T-helper 1 cell treated with Interleukin-12 subunit alpha and Interleukin-12 subunit beta and Interleukin-4 antibody, amounts not matched to agents 30 μg/mL and 1 μg/mL, for 36 hours (primary cell): ENCODE measurements at regions not wholly inside any gene's neighbourhood (a gene's known extent, or its start where the extent isn't known, plus 50 kb on each side); places are given as distances from the start of the nearest gene placed in this dataset.
"Not testable (repeated sequence)": the region's sequence is repeated elsewhere in the genome, so short reads cannot be mapped to it uniquely, and the experiment has no call there.

ENCODE experiments used
- H3K27ac Mint-ChIP-seq: one replicate; pipeline ENCODE4 v1.8.0; 2021; ENCODE audit warnings: mild to moderate bottlenecking, mixed read lengths
- H3K27me3 Mint-ChIP-seq: one replicate; pipeline ENCODE4 v1.8.0; 2021; ENCODE audit warnings: low read depth, mixed read lengths
- H3K36me3 Mint-ChIP-seq: one replicate; pipeline ENCODE4 v1.8.0; 2021; ENCODE audit warnings: low read depth, mixed read lengths
- H3K4me1 Mint-ChIP-seq: one replicate; pipeline ENCODE4 v1.8.0; 2021; ENCODE audit warnings: low read depth, mixed read lengths
- H3K4me3 Mint-ChIP-seq: one replicate; pipeline ENCODE4 v1.8.0; 2021; ENCODE audit warnings: mild to moderate bottlenecking, moderate library complexity, mixed read lengths
- H3K9me3 Mint-ChIP-seq: one replicate; pipeline ENCODE4 v1.8.0; 2021; ENCODE audit warnings: mixed read lengths

DNA sequence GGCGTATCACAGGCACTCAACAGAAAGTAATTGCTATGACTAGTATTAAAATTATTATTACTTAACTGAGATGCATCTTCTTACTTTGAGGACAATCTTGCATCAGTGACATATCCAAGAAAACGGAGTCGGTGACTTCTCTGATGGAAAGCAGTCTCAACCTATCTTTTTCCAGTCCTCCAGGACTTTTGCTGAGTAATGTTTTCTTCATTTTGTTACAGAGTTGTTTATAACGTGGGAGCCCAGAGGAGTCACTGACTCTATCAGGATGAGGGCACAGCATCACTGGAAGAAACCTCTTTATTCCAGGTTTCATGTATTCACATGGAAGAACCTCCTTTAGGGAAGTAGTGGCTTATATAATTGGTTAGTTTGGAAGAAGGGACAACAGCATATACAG lies 51.5 kb upstream of the MELK start:
- no peak overlapping the region for H3K4me3 Mint-ChIP-seq
- no peaks in the 10 kb centered on the region for H3K36me3 Mint-ChIP-seq
- no peak overlapping the region for H3K27ac Mint-ChIP-seq
- no peaks in the 10 kb centered on the region for H3K4me1 Mint-ChIP-seq
- H3K9me3 Mint-ChIP-seq, result no peaks in the 10 kb centered on the region
- peaks cover 8% of the 10 kb centered on the region for H3K27me3 Mint-ChIP-seq

DNA sequence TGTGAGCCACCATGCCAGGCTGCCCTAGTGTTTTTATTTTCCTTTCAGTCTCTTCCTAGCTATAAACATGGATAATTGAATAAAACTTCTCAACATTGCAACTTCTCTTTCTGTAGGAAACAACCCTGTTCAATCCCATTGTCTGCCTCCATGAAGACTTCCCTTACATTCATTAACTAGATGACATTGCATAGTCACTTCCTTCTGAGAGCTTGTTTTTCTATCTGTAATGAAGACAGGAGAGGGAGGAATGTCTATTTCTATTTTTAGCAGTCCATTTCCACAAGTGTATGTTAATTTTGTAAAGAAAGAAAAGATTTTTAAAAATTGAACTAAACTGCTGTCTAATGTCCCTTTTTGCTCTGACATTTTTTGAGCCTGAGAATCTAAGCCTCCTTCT lies 55.6 kb upstream of the MELK start:
- peaks cover 12% of the 10 kb centered on the region for H3K27me3 Mint-ChIP-seq
- no peaks in the 10 kb centered on the region for H3K4me1 Mint-ChIP-seq
- no peak overlapping the region for H3K4me3 Mint-ChIP-seq
- H3K27ac Mint-ChIP-seq, result no peak overlapping the region
- no peaks in the 10 kb centered on the region for H3K36me3 Mint-ChIP-seq
- no peaks in the 10 kb centered on the region for H3K9me3 Mint-ChIP-seq

DNA sequence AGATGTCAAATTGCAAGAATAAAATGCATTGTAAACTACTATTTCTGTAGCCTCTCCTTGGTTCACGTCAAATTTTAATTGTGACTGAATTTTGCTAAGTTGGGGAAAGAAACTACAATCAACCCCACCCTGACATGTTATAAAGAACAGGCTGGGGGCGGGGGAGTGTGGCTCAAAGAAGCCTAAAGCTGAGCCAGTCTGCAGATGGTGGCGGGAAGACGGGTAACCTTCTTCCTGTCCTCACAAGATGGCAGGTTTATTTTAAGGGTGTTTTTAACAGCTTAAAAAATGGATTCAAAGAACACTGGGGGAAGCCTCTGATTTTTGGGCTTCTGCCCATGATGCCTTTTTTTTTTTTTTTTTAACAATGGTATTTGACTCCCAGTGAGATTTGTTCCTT lies 68.5 kb upstream of the MELK start:
- no peaks in the 10 kb centered on the region for H3K9me3 Mint-ChIP-seq
- peaks cover 15% of the 10 kb centered on the region for H3K4me1 Mint-ChIP-seq
- no peaks in the 10 kb centered on the region for H3K36me3 Mint-ChIP-seq
- no peak overlapping the region for H3K4me3 Mint-ChIP-seq
- no peak overlapping the region for H3K27ac Mint-ChIP-seq
- H3K27me3 Mint-ChIP-seq, result peaks cover 7% of the 10 kb centered on the region

DNA sequence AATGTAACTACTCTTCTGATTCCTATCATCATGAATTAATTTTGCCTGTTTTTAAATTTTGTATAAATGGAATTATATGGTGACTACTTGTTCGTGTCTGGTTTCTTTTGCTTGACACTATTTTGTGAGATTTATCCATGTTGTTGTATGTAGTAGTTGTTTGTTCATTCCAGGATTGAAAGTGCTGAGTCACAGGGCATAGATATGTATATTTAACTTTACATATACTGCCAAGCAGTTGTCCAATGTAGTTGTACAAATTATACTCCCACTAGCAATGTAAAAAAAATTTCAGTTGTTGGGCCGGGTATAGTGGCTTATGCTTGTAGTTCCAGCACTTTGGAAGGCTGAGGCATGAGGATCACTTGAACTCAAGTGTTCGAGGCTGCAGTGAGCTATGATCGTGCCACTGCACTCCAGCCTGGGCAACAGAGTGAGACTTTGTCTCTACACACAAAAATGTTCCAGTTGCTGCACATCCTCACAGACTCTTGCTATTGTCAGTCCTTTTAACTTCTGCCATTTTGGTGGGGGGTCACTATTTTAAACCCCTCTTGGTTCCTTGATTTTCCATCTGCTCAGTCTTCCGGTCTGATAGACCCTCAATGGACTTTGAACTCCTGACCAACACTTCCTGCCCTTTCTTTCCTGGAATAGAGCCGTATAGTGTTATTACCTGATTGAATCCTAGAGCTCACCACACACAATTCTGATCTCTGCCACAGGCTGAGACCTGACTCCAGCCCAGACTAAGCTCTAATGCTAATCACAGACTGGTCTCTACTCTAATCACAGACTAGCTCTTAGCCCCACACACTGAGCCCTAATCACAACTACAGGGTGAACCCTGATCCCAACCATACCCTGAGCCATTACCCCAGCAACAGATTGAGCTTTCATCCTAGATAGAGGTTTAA lies 69.3 kb upstream of the MELK start:
- peaks cover 6% of the 10 kb centered on the region for H3K27me3 Mint-ChIP-seq
- peaks cover 15% of the 10 kb centered on the region for H3K4me1 Mint-ChIP-seq
- H3K27ac Mint-ChIP-seq, result peak overlapping the region; percentile 23
- H3K36me3 Mint-ChIP-seq, result no peaks in the 10 kb centered on the region
- no peak overlapping the region for H3K4me3 Mint-ChIP-seq
- H3K9me3 Mint-ChIP-seq, result no peaks in the 10 kb centered on the region

DNA sequence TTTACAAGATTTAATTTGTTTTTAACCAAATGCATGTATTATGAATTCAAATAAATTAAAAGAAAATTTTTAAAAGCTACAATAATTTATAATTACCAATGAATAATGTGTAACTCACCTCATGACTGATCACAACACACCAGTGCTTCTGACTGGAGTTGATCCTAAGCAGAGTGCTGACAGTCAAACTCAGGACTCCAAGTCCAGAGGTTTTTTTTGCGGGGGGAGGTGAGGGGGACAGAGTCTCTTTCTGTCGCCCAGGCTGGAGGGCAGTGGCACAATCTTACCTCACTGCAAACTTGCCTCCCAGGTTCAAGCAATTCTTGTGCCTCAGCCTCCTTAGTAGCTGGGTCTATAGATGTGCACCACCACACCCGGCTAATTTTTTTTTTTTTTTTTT lies 71.0 kb upstream of the MELK start:
- H3K27me3 Mint-ChIP-seq, result no peaks in the 10 kb centered on the region

GRCh38 chr9:36500931-36501330 lies 71.8 kb upstream of the MELK start:
- H3K27ac Mint-ChIP-seq, H3K36me3 Mint-ChIP-seq, H3K9me3 Mint-ChIP-seq, H3K27me3 Mint-ChIP-seq, H3K4me3 Mint-ChIP-seq: not testable (repeated sequence)
- peaks cover 16% of the 10 kb centered on the region for H3K4me1 Mint-ChIP-seq

More for the DNA sequence above, 71.0 kb upstream of the MELK start:
- Mint-ChIP-seq H3K9me3 (no peaks in the 10 kb centered on the region), H3K4me1 (peaks cover 15% of the 10 kb centered on the region), H3K36me3 (no peaks in the 10 kb centered on the region), H3K4me3 (no peak overlapping the region), H3K27ac (no peak overlapping the region)

DNA sequence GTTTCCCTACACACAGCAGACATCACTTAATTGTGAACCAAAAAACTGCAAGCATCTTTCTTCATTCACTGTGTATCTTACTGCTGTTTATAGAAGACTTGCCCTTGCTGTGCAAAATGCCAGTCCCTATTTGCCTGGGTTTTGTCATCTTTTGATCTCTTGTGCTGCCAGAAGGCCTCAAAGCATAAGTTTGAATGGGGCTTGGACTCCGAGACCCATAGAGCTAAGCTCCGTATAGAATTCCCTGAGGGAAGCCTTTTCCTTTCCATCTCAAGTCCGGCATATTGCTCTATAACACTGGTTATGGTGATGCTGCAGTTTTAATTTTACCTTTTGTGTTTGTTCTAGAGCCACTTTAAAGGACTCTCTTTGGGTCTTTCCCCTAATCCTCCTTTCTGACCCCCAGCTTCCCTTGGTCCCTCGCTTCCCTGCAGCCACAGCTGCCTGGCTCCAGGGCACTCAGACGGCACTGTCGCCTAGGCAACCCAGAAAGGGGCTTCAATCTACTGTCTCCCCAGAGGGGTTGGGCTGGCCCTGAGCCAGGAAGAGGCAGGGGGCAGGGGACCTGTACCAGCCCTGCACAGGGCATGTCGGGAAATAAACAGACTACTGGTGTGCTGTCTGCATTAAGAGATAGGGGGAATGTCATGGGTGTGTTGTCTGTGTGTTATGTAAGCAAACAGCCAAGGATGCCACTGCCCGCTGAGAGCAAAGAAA lies 73.4 kb upstream of the MELK start:
- Mint-ChIP-seq H3K4me3 (no peak overlapping the region), H3K9me3 (no peaks in the 10 kb centered on the region), H3K4me1 (peaks cover 24% of the 10 kb centered on the region), H3K27ac (no peak overlapping the region), H3K27me3 (no peaks in the 10 kb centered on the region), H3K36me3 (no peaks in the 10 kb centered on the region)

GRCh38 chr9:36493564-36493963 lies 79.1 kb upstream of the MELK start:
- not testable (repeated sequence) for H3K36me3 Mint-ChIP-seq, H3K27me3 Mint-ChIP-seq, H3K9me3 Mint-ChIP-seq
- Mint-ChIP-seq H3K4me3 (peak overlapping the region; percentile 65), H3K4me1 (peaks cover 43% of the 10 kb centered on the region), H3K27ac (peak overlapping the region; percentile 81)

DNA sequence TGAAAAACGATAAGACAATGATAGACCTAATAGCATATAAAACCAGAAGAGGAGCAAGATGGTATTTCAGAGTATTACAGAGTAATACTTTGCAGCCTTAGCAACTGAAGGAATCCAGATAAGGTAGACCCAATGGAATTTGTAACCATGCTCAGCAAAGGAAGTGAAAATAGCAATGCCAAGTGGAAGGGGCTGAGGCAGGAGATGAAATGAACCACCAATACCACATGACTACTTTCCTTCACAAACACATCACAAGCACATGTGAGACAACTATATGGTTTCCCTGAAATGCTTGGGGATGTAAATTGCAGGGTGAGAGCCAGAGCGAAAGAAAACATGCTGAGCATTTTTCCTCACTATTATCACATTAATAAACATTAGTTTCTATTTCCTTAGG lies 79.8 kb upstream of the MELK start:
- no peaks in the 10 kb centered on the region for H3K36me3 Mint-ChIP-seq
- peak overlapping the region; percentile 57 for H3K4me3 Mint-ChIP-seq
- no peaks in the 10 kb centered on the region for H3K9me3 Mint-ChIP-seq
- peak overlapping the region; percentile 68 for H3K27ac Mint-ChIP-seq
- no peaks in the 10 kb centered on the region for H3K27me3 Mint-ChIP-seq
- H3K4me1 Mint-ChIP-seq, result peaks cover 47% of the 10 kb centered on the region

DNA sequence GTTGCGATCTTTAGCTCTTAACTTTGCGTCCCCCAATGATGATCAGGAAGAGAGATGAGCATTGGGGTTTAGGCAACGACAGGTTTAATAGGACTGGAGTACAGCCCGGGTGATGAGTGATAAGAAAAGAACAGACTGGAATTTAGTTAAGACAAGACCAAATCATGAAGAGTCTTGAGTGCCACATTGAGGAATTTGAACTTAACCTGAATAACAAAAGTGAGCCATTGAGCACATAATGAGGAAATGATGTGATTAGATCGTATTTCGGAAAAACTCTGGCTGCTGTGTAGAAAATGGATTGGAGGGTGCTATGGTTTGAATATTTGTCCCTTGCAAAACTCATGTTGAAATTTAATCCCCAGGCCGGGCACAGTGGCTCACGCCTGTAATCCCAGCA lies 83.2 kb upstream of the MELK start:
- H3K27me3 Mint-ChIP-seq, result no peaks in the 10 kb centered on the region
- H3K27ac Mint-ChIP-seq, result peak overlapping the region; percentile 34
- peak overlapping the region; percentile 41 for H3K4me3 Mint-ChIP-seq
- H3K4me1 Mint-ChIP-seq, result peaks cover 51% of the 10 kb centered on the region
- no peaks in the 10 kb centered on the region for H3K9me3 Mint-ChIP-seq
- H3K36me3 Mint-ChIP-seq, result peaks cover 6% of the 10 kb centered on the region

- no peaks in the 10 kb centered on the region for H3K9me3 Mint-ChIP-seq
- peak overlapping the region; percentile 99 for H3K27ac Mint-ChIP-seq
- H3K4me1 Mint-ChIP-seq, result peaks cover 48% of the 10 kb centered on the region
- H3K27me3 Mint-ChIP-seq, result no peaks in the 10 kb centered on the region
- H3K36me3 Mint-ChIP-seq, result peaks cover 8% of the 10 kb centered on the region
- peak overlapping the region; percentile 97 for H3K4me3 Mint-ChIP-seq
Observed at GRCh38 chr9:36488389-36488756, 84.3 kb upstream of the MELK start.

GRCh38 chr9:36487482-36488388 lies 85.0 kb upstream of the MELK start:
- H3K4me3 Mint-ChIP-seq, result peak overlapping the region; percentile 97
- H3K4me1 Mint-ChIP-seq, result peaks cover 44% of the 10 kb centered on the region
- peaks cover 9% of the 10 kb centered on the region for H3K36me3 Mint-ChIP-seq
- H3K27ac Mint-ChIP-seq, result peak overlapping the region; percentile 99
- no peaks in the 10 kb centered on the region for H3K27me3 Mint-ChIP-seq
- H3K9me3 Mint-ChIP-seq, result no peaks in the 10 kb centered on the region

DNA sequence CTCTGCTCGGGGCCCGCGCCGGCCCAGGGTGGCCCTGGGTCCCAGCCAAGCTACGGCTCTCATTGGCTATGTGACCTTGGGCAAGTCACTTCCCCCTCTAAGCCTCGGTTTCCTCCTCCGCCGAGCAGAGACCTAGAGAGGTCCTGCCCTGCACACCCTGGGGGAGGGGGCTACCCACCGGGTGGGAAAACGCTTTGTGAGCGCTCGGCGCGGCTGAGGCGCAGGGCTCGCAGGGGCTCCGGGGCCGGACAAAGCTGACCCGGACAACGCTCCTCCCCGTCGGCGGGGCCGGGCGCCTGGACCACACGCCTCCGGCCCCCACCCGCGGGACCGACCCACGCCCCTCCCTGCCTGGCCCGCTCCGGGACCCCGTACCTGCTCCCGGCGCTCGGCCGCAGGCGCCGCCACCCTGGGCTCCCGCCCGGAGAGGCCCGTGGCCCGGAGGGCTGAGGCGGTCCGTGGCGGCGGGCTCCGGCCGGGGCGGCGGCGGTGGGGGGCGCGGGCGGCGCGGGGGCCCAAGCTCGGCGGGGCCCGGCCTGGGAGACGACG lies 85.7 kb upstream of the MELK start:
- Mint-ChIP-seq H3K9me3 (no peaks in the 10 kb centered on the region), H3K4me1 (peaks cover 43% of the 10 kb centered on the region), H3K27me3 (no peaks in the 10 kb centered on the region), H3K4me3 (peak overlapping the region; percentile 93), H3K27ac (no peak overlapping the region), H3K36me3 (peaks cover 9% of the 10 kb centered on the region)

DNA sequence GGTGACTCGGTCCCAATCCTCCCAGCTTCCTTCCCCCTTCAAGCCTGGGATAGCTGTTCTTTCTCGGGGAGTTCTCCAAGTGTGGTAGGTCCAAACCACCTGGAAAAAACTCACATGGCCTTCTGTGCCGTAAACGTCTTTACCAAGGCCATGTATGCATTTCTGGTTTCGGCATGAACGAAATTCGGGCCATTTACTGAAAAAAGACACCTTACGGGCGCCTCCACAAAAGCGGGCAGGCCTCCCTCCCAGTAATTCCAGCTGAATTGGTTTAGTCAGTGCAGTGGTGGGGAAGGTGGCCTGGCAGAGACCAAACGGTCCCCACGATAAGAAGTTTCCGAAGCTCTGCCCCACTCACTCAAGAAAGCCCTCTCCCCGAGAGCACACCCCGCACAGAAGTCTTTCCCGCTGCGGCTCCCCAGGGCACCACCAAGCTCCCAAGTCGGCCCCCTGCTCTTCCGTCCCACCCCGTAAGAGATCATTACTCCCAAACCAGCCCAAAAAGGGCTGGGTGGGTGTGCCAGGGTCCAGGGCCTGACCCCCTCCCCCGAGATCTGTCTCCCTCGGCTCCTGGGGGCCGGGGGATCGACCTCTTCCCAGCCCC lies 86.3 kb upstream of the MELK start:
- Mint-ChIP-seq H3K4me3 (peak overlapping the region; percentile 93), H3K9me3 (no peaks in the 10 kb centered on the region), H3K27ac (peak overlapping the region; percentile 84), H3K36me3 (peaks cover 11% of the 10 kb centered on the region), H3K27me3 (no peaks in the 10 kb centered on the region), H3K4me1 (peaks cover 46% of the 10 kb centered on the region)
